ENCODE measurements at regions not wholly inside any gene's neighbourhood (a gene's known extent, or its start where the extent isn't known, plus 50 kb on each side); places are given as distances from the start of the nearest gene placed in this dataset.

GRCh38 chr13:40480915-40481516, 185.4 kb downstream of the FOXO1 start:
- Mint-ChIP-seq H3K36me3 (ENCODE audit: low read depth) (no peaks in the 10 kb centered on the region), H3K9me3 (no peaks in the 10 kb centered on the region), H3K4me3 (peak overlapping the region; percentile 44), H3K4me1 (peaks cover 54% of the 10 kb centered on the region), H3K27me3 (no peaks in the 10 kb centered on the region), H3K27ac (peak overlapping the region; percentile 41)
- POLR2A ChIA-PET, result interaction anchor here (0.5 to 1.4 kb wide), 5 partner anchors 12 to 178 kb away, joined by 3 to 4 read pairs (median 3); no protein-coding TSS in a partner anchor
- intact Hi-C loops (cut with micrococcal nuclease), result no loop called here
- ATAC-seq (ENCODE audit: low read depth), result peak; percentile 63
- DNase-seq, result no peak
- no peak for TF ChIP-seq CTCF (IDR thresholded peaks at IDR 0.05)
- CTCF ChIA-PET, result no interaction called here

- peaks cover 1% of the 10 kb centered on the region for H3K27me3 Mint-ChIP-seq
- POLR2A ChIA-PET, result no interaction called here
- CTCF ChIA-PET, result no interaction called here
These were observed 182.8 kb downstream of the FOXO1 start for GRCh38 chr13:40483601-40484000.

GRCh38 chr13:40484101-40484800, 182.2 kb downstream of the FOXO1 start:
- ChIA-PET CTCF (no interaction called here), POLR2A (no interaction called here)
- Mint-ChIP-seq H3K4me1 (peaks cover 55% of the 10 kb centered on the region), H3K36me3 (ENCODE audit: low read depth) (no peaks in the 10 kb centered on the region), H3K27me3 (peaks cover 1% of the 10 kb centered on the region), H3K9me3 (no peaks in the 10 kb centered on the region), H3K4me3 (no peak overlapping the region), H3K27ac (no peak overlapping the region)
- intact Hi-C loops (cut with micrococcal nuclease), result loop anchor here (2.0 kb wide), 1 partner anchor 39 kb away; no protein-coding TSS in a partner anchor
- TF ChIP-seq CTCF (IDR thresholded peaks at IDR 0.05), result no peak
- ATAC-seq (ENCODE audit: low read depth), result no peak
- no peak for DNase-seq

More at GRCh38 chr13:40483601-40484000, 182.8 kb downstream of the FOXO1 start:
- intact Hi-C loops (cut with micrococcal nuclease), result no loop called here
- no peak overlapping the region for H3K4me3 Mint-ChIP-seq
- DNase-seq, result no peak
- TF ChIP-seq CTCF (IDR thresholded peaks at IDR 0.05), result no peak
- H3K36me3 Mint-ChIP-seq (ENCODE audit: low read depth), result no peaks in the 10 kb centered on the region
- no peak for ATAC-seq (ENCODE audit: low read depth)
- no peaks in the 10 kb centered on the region for H3K9me3 Mint-ChIP-seq
- H3K27ac Mint-ChIP-seq, result no peak overlapping the region
- peaks cover 55% of the 10 kb centered on the region for H3K4me1 Mint-ChIP-seq

GRCh38 chr13:40484974-40485373, 181.5 kb downstream of the FOXO1 start:
- Mint-ChIP-seq H3K9me3 (no peaks in the 10 kb centered on the region), H3K4me1 (peaks cover 59% of the 10 kb centered on the region), H3K27ac (no peak overlapping the region), H3K4me3 (no peak overlapping the region), H3K27me3 (peaks cover 1% of the 10 kb centered on the region), H3K36me3 (ENCODE audit: low read depth) (no peaks in the 10 kb centered on the region)
- DNase-seq (no peak), ATAC-seq (ENCODE audit: low read depth) (no peak)
- ChIA-PET POLR2A (no interaction called here), CTCF (no interaction called here)
- intact Hi-C loops (cut with micrococcal nuclease), result loop anchor here (2.0 kb wide), 1 partner anchor 40 kb away; no protein-coding TSS in a partner anchor
- TF ChIP-seq CTCF (IDR thresholded peaks at IDR 0.05), result no peak
